Hypothalamus (tissue), 51 donors: ENCODE measurements at regions not wholly inside any gene's neighbourhood (a gene's known extent, or its start where the extent isn't known, plus 50 kb on each side); places are given as distances from the start of the nearest gene placed in this dataset.
"Not testable (repeated sequence)": the region's sequence is repeated elsewhere in the genome, so short reads cannot be mapped to it uniquely, and the experiment has no call there.

ENCODE experiments used
- DNase-seq, 51 donors: peaks; one replicate each; lab custom pipeline; 2025; lab: John Stamatoyannopoulos, UW

DNA sequence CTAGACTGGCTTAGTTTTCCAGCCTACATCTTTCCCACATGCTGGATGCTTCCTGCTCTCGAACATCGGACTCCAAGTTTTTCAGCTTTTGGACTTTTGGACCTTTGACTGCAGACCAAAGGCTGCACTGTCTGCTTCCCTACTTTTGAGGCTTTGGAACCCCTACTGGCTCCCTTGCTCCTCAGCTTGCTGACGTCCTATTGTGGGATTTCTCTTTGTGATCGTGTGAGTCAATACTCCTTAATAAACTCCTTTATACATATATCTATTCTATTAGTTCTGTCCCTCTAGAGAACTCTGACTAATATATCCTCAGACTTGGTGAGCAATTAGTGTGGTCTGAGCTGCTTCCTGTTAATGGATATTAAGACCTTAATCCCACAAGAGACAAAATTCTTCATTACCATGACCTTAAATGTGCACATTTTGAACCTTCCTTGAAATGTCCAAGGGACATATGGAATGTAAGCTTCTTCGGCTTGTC, 752.9 kb downstream of the CDH18 start:
- no peak for DNase-seq

DNA sequence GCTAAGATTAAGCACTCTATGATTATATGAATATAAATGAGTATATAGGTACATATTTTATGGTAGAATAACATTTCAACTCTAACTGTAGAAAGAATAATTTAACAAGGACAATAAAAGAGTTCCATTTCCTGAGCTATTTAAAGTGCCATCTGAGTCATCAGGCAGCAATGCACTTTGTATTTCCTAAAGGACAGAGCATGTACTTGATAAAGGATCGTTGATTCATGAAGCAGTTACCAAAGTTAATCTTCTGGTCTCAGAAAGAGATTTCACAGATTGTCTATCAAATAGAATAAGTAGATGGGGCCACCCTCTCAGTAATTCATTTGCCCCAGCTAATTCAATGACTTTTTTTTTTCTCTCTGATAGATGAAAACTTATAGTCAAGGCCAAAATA, 747.8 kb downstream of the CDH18 start:
- no peak for DNase-seq

DNA sequence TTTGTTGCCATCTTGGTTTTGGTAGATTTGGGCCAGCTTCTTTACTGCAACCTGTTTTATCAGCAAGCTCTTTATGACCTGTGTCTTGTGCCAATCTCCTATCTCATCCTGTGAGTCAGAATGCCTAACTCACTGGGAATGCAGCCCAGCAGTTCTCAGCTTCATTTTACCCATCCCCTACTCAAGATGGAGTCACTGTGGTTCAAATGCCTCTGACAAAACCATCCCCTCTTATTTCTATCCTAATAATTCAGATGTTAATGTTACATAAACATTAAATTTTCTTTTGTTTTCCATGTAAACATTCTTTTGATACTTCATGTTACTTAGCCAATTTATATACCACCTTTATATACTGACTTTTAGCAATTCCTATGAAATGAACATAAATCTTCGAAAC, 746.3 kb downstream of the CDH18 start:
- DNase-seq, result no peak

DNA sequence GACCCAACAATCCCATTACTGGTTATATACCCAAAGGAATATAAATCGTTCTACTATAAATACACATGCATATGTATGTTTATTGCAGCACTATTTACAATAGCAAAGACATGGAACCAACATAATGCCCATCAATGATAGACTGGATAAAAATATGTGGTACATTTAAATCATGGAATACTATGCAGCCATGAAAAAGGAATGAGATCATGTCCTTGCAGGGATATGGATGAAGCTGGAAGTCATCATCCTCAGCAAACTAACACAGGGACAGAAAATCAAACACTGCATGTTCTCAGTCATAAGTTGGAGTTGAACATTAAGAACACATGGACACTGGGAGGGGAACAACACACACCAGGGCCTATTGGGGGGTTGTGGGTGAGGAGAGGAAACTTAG, 741.8 kb downstream of the CDH18 start:
- not testable (repeated sequence) for DNase-seq

DNA sequence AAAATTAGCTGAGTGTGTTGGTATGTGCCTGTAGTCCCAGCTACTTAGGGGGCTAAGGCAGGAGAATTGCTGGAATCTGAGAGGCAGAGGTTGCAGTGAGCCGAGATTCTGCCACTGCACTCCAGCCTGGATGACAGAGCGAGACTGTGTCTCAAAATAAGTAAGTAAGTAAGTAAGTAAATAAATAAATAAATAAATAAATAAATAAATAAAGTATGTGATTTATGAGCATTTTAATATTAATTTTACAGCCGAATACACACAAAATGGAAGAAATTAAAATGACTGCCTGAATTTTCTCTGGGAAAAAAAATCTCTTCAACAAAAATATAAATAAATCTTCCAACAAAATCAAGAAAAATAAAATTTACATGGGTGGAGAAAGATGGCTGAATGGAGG, 740.7 kb downstream of the CDH18 start:
- no peak for DNase-seq

DNA sequence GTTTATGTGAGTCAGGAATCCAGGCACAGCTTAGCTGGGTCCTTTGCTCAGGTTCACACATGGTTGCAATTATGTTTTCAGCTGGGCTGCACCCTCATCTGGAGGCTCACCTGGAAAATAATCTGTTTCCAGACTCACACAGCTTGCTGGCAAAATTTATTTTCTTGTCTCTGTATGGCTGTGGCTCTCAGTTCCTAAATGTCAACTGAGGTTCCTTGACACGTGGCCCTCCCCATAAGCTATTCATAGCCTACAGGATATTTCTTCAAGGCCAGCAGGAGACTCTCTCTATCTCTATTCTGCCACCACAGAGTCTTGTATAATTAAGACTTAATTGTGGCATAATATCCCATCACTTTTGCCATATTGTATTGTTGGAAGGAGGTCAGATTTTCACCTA, 732.0 kb downstream of the CDH18 start:
- no peak for DNase-seq

DNA sequence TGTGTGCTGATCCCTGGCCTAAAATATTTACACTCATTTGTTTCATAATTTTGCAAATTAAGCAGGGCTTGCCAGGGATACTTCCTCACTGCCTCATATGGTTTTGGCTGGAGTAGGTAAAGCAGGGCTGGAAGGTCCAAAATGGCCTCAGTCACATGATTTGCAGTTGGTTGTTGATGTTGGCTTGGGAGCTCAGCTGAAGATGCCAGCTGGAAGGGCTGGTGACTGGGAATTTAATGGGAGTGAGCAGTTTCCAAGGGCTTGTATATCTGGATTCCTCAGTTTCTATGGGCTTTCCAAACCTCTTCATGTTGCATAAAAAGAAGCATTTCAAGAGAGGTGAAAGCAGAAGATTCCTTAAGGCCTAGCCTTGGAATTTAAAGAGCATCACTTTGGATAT, 729.3 kb downstream of the CDH18 start:
- no peak for DNase-seq

DNA sequence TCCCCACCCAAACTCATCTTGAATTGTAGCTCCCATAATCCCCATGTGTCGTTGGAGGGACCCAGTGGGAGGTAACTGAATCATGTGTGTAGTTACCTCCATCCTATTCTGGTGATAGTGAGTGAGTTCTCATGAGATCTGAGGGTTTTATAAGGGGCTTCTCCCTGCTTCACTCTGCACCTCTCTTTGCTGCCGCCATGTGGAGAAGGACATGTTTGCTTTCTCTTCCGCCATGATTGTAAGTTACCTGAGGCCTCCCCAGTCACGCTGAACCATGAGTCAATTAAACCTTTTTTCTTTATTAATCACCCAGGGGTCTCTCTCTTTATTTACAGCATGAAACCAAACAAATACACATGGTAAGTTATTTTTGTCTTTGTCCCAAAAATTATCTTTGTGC, 726.1 kb downstream of the CDH18 start:
- no peak for DNase-seq

DNA sequence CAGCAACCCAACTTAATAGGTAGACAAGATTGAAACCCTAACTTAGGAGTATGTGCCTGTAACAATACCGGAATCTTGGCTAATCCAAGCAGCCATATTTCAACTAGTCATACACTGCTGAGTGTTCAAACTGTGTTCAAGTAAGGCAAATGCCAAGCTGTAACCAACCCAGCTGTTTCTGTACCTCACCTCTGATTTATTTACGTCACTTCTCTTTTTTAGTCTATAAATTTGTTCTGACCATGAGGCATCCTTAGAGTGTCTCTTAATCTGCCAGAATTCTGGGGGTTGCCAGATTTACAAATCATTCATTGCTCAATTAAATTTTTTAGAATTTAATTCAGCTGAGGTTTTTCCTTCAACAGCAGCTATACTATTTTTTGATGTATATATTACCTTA, 723.2 kb downstream of the CDH18 start:
- no peak for DNase-seq

DNA sequence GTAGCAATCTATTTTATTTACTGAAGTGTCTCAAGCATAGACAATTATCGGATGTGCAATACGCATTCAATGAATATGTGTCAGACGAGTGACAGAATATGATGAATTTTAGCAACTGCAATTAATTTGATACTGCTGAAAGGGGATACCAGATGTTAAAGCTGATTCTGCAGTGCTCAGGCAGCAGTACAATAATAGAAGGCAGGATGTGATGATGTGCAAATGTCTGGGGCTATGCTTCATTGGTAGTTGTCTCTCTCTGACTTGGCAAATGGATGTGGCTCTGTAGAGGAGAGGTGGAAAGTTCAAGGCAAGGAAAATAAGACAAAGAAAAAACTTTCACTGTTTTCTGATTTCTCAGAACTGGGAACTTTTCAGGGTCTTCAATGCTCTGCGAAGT, 721.2 kb downstream of the CDH18 start:
- DNase-seq, result no peak

DNA sequence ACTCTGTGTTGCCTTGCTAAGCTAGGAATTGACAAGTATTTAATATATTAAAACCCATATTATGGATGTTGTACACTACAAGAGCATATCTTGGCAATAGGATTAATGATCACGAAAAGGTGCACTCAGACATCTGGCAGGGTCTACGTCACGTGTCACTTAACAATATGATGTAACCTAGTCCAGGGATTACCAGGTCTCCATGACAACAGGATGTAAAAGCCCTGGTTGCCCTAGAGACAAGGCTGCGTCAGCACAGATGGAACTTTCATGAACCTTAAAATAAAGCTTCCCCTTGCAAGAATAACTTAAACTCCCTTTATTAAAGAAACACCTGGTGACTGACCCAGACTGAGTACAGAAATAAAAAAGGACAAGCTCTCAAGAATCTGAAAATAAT, 717.8 kb downstream of the CDH18 start:
- peak in 1 of 51 donors; percentile 21 for DNase-seq

DNA sequence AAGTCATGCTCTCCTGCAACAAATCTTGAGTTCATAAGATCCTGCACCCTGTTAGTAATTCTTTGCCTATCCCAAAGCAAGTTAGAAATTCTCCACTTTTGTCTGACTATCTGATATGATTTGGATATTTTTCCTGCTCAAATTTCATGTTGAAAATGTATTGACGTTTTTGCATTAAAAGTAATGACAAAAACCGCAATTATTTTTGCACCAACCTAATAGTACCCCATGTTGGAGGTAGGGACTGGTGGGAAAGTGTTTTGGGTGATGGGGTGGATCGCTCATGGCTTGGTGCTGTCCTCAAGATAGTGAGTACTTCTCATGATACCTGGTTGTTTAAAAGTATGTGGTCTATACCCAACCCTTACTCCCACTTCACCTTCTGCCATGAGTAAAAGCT, 713.4 kb downstream of the CDH18 start:
- DNase-seq, result no peak

DNA sequence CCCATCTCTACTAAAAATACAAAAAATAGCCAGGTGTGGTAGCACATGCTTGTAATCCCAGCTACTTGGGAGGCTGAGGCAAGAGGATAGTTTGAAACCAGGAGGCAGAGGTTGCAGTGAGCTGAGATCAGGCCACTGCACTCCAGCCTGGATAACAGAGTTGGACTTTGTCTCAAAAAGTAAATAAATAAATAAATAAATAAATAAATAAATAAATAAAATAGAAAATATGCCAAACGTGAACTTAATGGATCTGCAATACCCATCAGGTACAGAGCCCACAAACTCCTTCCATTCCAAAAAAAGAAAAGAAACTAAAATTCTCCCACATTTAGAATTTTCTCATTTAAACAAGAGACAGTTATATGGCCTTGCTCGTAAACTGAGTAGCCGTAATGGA, 702.7 kb downstream of the CDH18 start:
- no peak for DNase-seq

DNA sequence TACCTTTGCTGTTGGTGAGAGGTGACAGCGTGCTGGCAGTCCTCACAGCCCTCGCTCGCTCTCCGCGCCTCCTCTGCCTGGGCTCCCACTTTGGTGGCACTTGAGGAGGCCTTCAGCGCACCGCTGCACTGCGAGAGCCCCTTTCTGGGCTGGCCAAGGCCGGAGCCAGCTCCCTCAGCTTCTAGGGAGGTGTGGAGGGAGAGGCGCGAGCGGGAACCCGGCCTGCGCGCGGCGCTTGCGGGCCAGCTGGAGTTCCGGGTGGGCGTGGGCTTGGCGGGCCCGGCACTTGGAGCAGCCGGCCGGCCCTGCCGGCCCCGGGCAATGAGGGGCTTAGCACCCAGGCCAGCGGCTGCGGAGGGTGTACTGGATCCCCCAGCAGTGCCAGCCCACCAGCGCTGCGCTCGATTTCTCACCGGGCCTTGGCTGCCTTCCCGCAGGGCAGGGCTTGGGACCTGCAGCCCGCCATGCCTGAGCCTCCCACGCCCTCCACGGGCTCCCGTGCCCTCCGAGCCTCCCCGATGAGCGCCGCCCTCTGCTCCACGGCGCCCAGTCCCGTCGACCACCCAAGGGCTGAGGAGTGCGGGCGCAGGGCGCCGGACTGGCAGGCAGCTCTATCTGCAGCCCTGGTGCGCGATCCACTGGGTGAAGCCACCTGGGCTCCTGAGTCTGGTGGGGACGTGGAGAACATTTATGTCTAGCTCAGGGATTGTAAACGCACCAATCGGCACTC, 700.3 kb downstream of the CDH18 start:
- not testable (repeated sequence) for DNase-seq

DNA sequence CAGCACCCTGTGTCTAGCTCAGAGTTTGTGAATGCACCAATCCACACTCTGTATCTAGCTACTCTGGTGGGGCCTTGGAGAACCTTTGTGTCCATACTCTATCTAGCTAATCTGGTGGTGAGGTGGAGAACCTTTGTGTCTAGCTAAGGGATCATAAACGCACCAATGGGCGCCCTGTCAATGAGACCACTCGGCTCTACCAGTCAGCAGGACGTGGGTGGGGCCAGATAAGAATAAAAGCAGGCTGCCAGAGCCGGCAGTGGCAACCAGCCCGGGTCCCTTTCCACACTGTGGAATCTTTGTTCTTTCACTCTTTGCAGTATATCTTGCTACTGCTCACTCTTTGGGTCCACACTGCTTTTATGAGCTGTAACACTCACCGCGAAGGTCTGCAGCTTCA, 699.7 kb downstream of the CDH18 start:
- not testable (repeated sequence) for DNase-seq

DNA sequence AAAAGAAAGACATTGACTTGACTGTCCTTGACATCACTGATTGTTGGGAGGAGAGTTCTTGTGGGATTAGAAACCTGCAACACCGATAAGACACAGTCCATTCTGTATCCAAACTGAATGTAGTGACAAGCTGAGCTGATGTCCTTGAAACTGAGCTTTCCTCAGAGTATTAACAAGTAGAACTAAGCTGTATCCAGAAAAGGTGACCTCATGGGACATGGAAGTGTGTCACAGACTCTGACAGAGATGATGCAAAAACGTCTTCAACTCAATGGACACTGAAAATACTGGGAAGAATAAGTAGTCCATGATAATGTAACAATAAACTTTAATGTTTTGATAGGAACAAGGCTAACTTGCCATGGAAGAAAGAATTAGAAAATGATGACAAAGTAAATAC, 690.1 kb downstream of the CDH18 start:
- DNase-seq, result no peak

DNA sequence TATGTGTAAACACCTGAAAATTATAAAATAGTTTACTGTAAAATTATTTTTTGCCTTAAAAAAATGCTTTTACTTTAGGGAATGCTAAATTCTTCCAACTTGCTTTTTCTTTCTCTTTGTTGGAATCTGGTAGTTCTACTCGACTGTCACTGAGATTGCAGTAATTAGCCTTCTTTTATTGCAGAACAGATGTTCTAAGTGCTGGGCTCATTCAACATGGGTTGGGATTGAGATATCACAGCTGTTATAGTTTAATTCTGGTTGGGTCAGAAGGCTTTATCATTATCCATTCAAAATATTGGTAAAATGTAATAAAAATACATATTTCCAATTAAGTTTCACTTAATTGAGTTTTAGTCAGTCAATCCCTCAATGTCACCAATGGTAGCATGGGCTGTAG, 686.7 kb downstream of the CDH18 start:
- DNase-seq, result no peak

DNA sequence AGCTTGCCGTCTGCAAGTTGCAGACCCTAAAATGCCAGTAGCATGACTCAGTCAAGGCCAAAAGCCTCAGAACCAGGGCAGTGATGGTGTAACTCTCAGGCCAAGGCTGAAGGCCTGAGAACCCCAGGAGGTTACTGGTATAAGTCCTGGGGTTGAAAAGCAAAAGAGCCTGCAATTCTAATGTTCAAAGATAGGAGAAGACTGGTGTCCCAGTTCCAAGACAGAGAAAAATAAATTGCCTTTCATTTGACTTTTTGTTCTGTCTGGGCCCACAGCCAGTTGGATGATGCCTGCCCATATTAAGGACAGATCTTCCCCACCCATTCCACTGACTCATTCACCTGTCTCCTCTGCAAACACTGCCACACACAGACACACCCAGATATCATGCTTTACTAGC, 673.2 kb downstream of the CDH18 start:
- DNase-seq, result no peak

DNA sequence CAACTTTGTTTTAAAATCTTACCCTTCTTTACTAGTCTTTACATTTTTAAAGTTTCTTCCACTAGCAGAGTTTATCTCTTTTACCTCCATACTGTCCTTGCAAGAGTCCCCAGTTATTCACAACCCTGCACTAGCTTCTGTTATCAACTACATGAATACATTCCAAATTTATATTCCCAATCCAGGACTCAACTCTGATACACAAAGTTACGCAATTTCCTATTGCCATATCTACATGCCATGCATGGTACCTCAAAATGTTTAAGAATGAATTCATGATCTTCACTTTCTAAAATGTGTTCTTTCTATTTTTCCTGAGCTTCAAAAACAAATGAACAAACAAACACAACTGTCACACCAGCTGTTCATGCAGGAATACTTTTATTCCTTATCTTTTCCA, 668.7 kb downstream of the CDH18 start:
- no peak for DNase-seq

DNA sequence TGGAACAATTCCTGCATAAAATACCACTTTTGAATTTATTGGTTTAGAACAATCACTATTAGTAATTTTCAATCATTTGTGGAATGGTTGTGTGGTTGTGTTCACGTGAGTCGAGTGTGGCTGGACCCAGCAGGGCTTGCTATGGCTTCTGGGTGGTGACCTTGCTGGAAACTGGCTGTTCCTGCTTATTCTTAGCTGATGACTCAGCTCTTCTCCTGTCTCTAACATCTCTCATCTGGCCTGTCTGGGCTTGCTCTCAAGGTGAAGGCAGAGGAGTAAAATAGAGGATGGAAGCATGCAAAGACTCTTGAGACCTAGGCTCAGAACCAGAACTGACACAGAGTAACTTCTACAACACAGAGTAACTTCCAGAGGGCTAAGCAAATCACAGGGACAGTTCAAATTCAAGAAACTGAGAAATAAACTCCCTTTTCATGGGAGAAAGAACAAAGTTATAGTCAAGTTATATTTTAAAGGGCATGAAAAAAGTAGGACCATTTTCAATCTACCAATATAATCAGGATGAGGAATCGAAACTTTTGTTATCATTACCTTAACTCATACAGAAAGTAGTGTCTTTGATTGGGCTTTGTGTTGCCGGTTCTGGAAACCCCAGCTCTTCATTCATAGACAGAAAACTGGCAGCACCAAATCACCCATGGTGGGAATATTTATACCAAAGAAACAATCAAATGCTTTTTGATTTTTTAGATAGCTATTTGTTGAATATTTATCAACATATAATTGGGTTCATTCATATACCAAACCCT, 665.1 kb downstream of the CDH18 start:
- no peak for DNase-seq

DNA sequence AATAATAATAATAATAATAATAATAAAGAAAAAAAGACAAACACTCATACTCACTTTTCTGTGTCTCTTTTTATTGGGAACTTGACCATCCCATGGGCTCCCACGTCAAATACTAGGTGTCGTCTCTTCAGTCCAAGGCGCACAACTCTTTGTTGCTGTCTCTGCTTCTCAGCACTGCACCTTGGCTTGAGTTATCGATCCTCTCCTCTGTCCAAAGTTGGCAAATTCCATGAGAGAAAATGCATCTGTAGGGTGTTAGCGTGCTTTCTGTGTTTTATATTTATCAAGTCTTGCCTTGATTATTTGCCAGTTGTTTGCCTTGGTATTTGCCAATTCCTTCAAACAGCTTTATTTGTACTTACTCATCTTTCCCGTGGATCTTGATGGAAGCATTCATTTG, 653.7 kb downstream of the CDH18 start:
- DNase-seq, result no peak

DNA sequence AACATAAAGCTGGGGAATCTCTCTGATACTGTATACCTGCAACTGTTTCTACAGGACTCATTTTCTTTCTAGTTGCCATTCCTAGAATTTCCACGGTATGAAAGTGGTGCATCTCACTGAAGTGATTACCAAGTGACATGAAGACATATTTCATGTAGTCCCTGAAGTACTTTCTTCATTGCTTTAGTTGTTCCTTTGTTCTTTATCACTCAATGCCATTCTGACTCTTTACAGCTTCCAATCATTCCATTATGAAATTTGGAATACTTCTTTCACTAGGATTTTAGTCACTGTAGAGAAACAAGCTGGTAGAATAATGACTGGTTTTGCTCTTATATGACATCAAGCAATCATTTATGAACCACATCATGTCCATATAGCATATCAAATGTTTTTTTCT, 645.1 kb downstream of the CDH18 start:
- DNase-seq, result no peak
